Type B pancreatic cell (in vitro differentiated cells): ENCODE measurements at regions not wholly inside any gene's neighbourhood (a gene's known extent, or its start where the extent isn't known, plus 50 kb on each side); places are given as distances from the start of the nearest gene placed in this dataset.

Source experiments
- DNase-seq: peaks from one replicate; pipeline ENCODE4 v3.0.0; 2021; ENCODE audit warnings: mixed read lengths; ENCODE audit not compliant: unreplicated experiment; ENCODE audit errors: extremely low spot score
- H3K27ac Mint-ChIP-seq: 2 replicates; pipeline ENCODE4 v1.8.0; 2021; ENCODE audit warnings: mild to moderate bottlenecking, mixed read lengths
- H3K27me3 Mint-ChIP-seq: 2 replicates; pipeline ENCODE4 v1.8.0; 2021; ENCODE audit warnings: mixed read lengths
- H3K36me3 Mint-ChIP-seq: 2 replicates; pipeline ENCODE4 v1.8.0; 2021; ENCODE audit warnings: mixed read lengths
- H3K4me1 Mint-ChIP-seq: one replicate; pipeline ENCODE4 v1.8.0; 2021; ENCODE audit warnings: mixed read lengths; ENCODE audit not compliant: unreplicated experiment
- H3K4me3 Mint-ChIP-seq: 2 replicates; pipeline ENCODE4 v1.8.0; 2021; ENCODE audit warnings: mild to moderate bottlenecking, mixed read lengths
- H3K9me3 Mint-ChIP-seq: 2 replicates; pipeline ENCODE4 v1.8.0; 2021; ENCODE audit warnings: mixed read lengths
- CTCF ChIP-seq: fragments of 200-600 bp; sonication (generic); conservative IDR thresholded peaks from 2 replicates; pipeline ENCODE4 v1.5.0; 2021; ENCODE audit warnings: antibody characterized with exemption, mild to moderate bottlenecking

- no peak for DNase-seq
- Mint-ChIP-seq H3K9me3 (peaks cover 7% of the 10 kb centered on the region), H3K27me3 (no peaks in the 10 kb centered on the region), H3K4me3 (no peak overlapping the region), H3K36me3 (peaks cover 13% of the 10 kb centered on the region), H3K4me1 (peaks cover 5% of the 10 kb centered on the region), H3K27ac (no peak overlapping the region)
- TF ChIP-seq CTCF: no peak
Measured at GRCh38 chr18:42187611-42188380, 232.8 kb downstream of the PIK3C3 start.

GRCh38 chr18:42190643-42191042, 235.6 kb downstream of the PIK3C3 start:
- DNase-seq: no peak
- peaks cover 8% of the 10 kb centered on the region for H3K36me3 Mint-ChIP-seq
- no peaks in the 10 kb centered on the region for H3K27me3 Mint-ChIP-seq
- TF ChIP-seq CTCF: no peak
- H3K9me3 Mint-ChIP-seq: peaks cover 7% of the 10 kb centered on the region
- H3K4me1 Mint-ChIP-seq: peaks cover 5% of the 10 kb centered on the region
- no peak overlapping the region for H3K4me3 Mint-ChIP-seq
- H3K27ac Mint-ChIP-seq: no peak overlapping the region

- Mint-ChIP-seq H3K9me3 (peaks cover 7% of the 10 kb centered on the region), H3K27me3 (no peaks in the 10 kb centered on the region), H3K4me1 (peaks cover 3% of the 10 kb centered on the region), H3K36me3 (peaks cover 8% of the 10 kb centered on the region), H3K27ac (no peak overlapping the region), H3K4me3 (no peak overlapping the region)
- TF ChIP-seq CTCF: no peak
- DNase-seq: no peak
Measured at GRCh38 chr18:42192251-42193248, 237.5 kb downstream of the PIK3C3 start.

GRCh38 chr18:42196651-42197050, 241.6 kb downstream of the PIK3C3 start:
- no peak for TF ChIP-seq CTCF
- Mint-ChIP-seq H3K4me3 (no peak overlapping the region), H3K9me3 (no peaks in the 10 kb centered on the region), H3K27ac (no peak overlapping the region), H3K36me3 (no peaks in the 10 kb centered on the region), H3K27me3 (no peaks in the 10 kb centered on the region), H3K4me1 (no peaks in the 10 kb centered on the region)
- no peak for DNase-seq

- H3K36me3 Mint-ChIP-seq: no peaks in the 10 kb centered on the region
- no peak overlapping the region for H3K4me3 Mint-ChIP-seq
- no peak for DNase-seq
- H3K27ac Mint-ChIP-seq: no peak overlapping the region
- no peaks in the 10 kb centered on the region for H3K27me3 Mint-ChIP-seq
- H3K9me3 Mint-ChIP-seq: no peaks in the 10 kb centered on the region
- H3K4me1 Mint-ChIP-seq: no peaks in the 10 kb centered on the region
- TF ChIP-seq CTCF: no peak
Measured at GRCh38 chr18:42201137-42201536, 246.1 kb downstream of the PIK3C3 start.
